Gastrocnemius medialis (tissue), 4 donors: ENCODE measurements at regions not wholly inside any gene's neighbourhood (a gene's known extent, or its start where the extent isn't known, plus 50 kb on each side); places are given as distances from the start of the nearest gene placed in this dataset.

Experiments used
- POLR2A ChIP-seq, 2 donors: fragments of 450-650 bp; IDR thresholded peaks; one replicate each; pipeline ENCODE4 v1.6.1; 2017; ENCODE audit warnings: antibody characterized with exemption in 2 of 2, mild to moderate bottlenecking in 2 of 2, moderate library complexity in 2 of 2
- TF ChIP-seq, protein P1 (sequence below), 5 experiments: fragments of 450-650 bp in 3 of 5; fragments of 200-600 bp in 2 of 5; sonication (generic) in 2 of 5; IDR thresholded peaks in 4 of 5; conservative IDR thresholded peaks in 1 of 5; 1 replicate in 4 of 5; 2 replicates in 1 of 5; pipeline ENCODE4 v1.5.1; 2016 to 2019; ENCODE audit warnings: antibody characterized with exemption in 5 of 5, mild to moderate bottlenecking in 3 of 5, moderate library complexity in 3 of 5

GRCh38 chr17:77358801-77359200 is 218.0 kb downstream of the SEC14L1 start:
- no peak for TF ChIP-seq POLR2A (IDR thresholded peaks at IDR 0.05)
- TF ChIP-seq, protein P1, sequence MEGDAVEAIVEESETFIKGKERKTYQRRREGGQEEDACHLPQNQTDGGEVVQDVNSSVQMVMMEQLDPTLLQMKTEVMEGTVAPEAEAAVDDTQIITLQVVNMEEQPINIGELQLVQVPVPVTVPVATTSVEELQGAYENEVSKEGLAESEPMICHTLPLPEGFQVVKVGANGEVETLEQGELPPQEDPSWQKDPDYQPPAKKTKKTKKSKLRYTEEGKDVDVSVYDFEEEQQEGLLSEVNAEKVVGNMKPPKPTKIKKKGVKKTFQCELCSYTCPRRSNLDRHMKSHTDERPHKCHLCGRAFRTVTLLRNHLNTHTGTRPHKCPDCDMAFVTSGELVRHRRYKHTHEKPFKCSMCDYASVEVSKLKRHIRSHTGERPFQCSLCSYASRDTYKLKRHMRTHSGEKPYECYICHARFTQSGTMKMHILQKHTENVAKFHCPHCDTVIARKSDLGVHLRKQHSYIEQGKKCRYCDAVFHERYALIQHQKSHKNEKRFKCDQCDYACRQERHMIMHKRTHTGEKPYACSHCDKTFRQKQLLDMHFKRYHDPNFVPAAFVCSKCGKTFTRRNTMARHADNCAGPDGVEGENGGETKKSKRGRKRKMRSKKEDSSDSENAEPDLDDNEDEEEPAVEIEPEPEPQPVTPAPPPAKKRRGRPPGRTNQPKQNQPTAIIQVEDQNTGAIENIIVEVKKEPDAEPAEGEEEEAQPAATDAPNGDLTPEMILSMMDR (IDR thresholded peaks at IDR 0.05 in 4 of 5, conservative IDR thresholded peaks at IDR 0.05 in 1 of 5): no peak
